Stimulated activated CD4-positive, alpha-beta T cell treated with anti-CD3 and anti-CD28 coated beads, Interleukin-12 subunit alpha, Interleukin-12 subunit beta, amount 100 ng/mL, for 24 hours (primary cell): ENCODE measurements at regions not wholly inside any gene's neighbourhood (a gene's known extent, or its start where the extent isn't known, plus 50 kb on each side); places are given as distances from the start of the nearest gene placed in this dataset.
"Not testable (repeated sequence)": the region's sequence is repeated elsewhere in the genome, so short reads cannot be mapped to it uniquely, and the experiment has no call there.

ENCODE experiments used
- DNase-seq, 2 experiments: peaks; one replicate each; pipeline ENCODE4 v3.0.0-alpha.2; 2020; ENCODE audit warnings: low read depth in 2 of 2

DNA sequence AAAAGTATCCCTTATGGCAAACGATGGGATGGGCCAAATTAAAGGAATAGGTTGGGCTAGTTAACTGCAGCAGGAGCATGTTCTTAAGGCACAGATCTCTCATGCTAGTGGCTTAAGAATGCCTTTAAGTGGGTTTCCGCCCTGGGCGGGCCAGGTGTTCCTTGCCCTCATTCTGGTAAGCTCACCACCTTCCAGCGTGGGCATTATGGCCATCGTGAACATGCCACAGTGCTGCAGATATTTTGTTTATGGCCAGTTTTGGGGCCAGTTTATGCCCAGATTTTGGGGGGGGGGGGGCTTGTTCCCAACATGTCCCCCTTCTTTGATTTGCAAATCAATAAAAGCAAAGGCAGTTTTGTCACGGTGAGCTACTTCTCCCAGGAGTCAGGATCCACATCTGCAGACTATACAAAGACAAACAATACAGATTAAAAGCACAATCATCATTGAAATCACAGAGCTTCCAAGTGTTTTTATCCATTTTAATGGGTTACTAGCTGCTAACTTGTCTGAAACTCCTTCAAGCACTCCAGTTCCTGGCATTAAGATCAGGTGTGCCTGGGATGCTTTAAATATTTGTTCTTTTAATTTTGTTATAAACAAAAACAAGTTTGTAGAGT is 563.3 kb upstream of the MBL2 start:
- not testable (repeated sequence) for DNase-seq

DNA sequence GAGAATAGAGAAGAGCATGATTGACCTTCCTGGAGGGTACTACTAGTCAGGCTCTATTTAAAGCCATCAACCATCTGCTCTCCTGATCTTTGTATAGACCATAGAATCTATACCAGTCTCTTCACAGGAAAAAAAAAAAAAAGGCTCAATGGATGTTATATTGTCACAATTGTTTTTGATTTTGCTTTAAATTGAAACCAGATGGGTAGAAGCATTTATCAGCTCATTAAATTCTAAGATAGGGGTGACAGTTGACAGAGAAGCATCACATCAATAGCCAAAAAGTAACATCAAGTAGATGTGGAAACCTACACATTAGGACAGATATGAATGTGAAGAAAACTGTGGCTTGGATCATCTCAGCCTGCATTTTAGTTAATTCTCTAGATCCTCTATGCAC is 558.9 kb upstream of the MBL2 start:
- DNase-seq: no peak

DNA sequence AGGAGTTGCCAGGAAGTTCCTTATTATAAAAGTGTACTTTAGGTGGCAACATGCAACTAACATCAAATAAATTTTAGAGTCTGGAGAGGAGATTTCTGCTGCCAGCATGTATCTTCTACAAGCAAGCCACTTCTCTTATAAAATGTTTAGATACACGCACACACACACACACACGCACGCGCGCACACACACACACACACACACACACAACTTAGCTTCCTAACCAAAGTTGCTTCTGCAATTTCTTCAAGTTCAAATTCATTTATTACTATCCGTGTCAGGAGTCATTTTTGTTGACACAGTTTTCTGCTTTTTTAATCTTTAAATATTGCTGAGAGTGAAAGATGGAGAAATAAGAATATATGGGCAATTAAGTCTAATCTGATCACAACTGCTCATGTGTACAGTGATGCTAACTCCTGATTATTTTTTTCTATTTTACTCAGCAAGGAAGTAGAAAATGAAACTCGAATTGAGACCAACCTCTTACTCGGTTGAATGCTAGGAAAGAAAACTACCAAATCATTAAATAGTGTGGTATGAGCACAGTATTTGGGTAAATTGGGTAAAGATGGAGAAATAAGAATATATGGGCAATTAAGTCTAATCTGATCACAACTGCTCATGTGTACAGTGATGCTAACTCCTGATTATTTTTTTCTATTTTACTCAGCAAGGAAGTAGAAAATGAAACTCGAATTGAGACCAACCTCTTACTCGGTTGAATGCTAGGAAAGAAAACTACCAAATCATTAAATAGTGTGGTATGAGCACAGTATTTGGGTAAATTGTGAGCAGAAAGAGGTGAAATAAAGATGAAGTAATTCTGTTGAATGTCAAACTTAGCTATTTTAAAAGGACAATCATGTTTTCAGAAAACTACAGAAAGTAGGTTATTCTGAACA is 554.1 kb upstream of the MBL2 start:
- DNase-seq: not testable (repeated sequence)

DNA sequence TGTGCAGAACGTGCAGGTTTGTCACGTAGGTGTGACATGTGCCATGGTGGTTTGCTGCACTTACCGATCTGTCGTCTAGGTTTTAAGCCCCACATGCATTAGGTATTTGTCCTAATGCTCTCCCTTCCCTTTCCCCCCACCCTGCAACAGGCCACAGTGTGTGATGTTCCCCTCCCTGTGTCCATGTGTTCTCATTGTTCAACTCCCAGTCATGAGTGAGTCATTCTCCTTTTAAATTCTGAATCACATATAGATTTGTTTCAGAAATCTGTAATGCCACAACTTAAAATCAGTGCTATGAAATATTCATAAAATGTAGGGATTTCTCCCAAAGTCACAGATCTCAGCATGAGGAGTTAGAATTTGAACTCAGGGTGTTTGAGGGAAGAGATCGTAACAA is 552.5 kb upstream of the MBL2 start:
- DNase-seq: no peak

DNA sequence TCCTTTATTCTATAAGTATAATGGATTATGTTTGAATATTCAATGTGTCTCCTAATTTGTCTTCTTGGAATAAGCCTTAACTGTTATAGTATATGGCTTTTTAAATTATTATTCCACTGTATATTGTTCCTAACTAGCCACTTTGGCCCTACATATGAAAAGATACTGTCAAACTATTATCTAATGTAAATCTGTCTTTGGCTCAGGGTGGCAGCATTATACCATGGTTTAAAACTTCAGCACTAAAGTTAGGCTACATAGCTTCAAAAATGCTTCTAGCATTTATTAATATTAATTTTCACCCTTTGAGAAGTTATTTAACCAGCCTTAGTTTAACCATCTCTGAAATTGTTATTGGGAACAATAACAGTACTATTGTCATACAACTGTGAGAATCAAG is 543.1 kb upstream of the MBL2 start:
- DNase-seq: no peak

DNA sequence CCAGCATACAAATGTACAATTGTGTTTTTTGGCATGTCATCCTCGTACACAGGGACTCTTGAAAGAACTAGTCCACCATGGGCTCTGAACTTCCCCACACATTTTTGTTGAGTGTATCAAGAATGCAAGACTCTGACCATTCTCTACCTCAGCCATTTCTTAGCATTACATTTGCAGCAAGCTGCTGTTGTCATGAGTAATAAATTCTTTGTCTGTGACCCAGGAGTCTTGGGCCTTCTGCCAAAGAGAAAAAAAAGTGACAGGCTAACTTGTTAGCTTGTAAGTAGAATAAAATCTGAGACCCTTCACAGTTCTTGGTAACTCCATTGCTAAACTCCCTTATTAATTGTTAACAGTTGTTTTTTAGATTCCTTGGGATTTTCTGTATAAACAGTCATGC is 542.3 kb upstream of the MBL2 start:
- DNase-seq: no peak

DNA sequence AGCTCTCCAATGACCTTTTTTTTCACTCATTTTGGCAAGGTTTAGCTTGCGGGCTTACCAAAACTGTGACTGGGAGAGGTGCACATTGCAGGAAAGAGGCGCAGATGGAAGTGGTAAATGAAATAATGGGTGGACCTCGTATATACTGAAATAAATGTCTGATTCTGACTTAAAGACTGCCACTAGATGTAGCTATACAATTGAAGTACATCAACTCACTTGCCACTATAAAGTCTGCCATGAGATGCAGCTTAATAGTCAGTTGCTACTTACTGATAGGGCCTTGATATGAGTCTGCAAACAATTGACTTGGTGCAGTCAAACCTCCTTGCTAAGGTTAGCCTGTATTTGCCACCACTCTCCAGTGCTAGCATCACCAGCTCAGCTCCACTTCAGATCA is 525.9 kb upstream of the MBL2 start:
- DNase-seq: no peak

DNA sequence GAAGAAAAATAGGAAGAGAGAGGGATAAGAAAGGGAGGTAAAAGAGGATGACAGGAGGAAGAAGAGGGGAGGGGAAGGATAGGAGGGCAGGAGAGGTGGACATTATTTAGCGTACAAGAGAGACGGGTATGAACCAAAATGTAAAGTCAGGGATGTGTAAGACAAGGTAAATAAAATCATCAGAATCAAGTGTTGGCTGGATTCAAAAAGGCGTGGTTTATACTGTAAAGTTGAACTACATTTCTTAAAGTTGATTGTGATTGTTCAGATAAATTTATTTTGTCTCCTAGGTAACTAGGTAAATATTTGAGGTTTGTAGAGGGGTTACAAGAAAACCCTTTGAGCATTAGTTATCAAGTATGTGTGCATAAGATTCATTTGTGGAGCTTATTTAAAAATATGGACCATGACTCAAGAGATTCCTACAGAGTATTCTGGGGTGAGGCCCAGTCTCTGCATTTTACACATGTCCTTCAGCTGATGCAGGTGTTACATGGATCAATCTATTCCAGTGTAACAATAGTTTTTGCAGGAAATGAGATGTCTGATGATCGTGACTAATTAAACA is 512.1 kb upstream of the MBL2 start:
- no peak for DNase-seq

DNA sequence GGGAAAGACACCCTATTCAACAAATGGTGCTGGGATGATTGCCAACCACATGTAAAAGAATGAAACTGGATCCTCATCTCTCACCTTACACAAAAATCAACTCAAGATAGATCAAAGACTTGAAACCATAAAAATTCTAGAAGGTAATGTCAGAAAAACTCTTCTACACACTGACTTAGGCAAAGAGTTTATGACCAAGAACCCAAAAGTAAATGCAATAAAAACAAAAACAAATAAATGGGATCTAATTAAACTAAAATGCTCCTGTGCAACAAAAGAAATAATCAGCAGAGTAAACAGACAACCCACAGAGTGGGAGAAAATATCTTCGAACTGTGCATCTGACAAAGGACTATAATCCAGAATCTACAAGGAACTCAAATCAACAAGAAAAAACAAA is 504.2 kb upstream of the MBL2 start:
- no peak for DNase-seq

DNA sequence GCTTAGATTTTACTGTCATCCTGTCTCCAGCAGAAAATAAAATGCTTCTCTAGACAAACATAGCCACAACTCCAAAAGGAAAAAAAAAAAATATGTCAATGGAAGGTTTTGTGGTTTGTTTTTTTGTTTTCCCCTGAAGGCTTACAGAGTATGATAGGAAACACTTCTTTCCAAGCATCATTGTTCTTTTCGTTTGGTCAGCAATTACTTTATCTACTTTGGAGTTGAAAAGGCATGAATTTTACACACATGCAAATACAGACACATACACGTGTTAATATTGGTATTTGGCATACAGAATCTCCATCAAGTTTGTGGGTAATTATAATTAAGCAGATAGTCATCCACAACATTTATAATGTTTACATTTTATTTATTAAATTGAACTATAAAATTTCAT is 496.9 kb upstream of the MBL2 start:
- no peak for DNase-seq

DNA sequence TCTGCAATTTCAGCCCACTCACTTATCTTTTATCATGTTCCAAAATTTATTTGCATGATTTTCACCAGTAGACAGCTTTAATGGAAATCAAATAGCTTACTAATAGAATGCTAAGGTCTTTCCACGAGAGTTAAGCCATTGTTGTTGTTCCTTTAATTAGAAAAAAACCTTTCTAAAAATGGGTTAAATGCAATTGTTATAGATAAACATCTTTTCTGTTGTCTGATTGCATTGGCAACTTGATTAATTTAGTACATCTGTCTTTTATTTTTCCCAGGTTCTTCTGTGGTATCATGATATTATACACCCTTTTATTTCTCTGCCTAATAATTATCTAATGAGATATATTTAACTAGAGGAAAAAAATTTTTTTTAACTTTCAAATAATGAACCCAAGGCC is 487.6 kb upstream of the MBL2 start:
- DNase-seq: no peak

DNA sequence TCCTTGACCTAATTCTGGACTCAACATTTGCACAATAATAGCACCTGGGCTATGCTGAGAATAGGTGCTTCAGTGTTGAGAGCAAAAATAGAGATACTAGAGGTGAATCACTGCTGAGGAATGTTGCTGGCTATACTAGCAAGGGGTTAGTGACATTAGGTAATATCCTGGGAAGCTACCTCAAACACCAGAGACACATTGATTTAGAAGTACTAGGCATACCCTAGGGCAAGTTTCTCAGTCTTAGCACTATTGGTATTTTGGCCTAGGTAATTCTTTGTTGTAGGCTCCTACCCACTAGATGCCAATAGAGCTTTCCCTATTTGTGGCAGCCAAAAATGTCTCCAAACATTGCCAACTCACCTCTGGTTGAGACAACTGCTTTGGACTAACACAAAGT is 484.0 kb upstream of the MBL2 start:
- no peak for DNase-seq

DNA sequence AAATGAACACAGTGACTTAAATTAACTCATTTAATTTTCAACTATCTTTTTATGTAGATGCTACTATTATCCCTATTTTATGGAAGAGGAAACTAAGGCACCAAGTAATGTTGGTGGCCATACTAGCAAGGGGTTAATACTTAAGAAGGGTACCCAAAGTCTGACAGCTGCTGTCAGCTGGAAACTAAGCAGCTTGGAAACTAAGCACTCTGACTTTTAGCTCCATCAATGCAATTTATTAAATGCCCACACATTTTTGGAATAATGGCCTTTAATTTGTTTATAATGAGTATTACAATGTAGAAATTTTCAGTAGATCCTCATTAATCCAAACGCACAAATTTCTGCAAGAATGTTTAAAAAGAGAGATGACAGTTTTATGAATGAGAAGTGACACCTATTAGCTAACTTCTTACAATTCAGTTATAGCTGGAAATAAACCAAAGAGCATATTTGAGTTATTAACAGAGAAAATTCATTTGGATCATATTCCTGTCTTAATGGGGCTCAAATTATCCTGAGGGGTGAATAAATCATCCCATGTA is 483.1 kb upstream of the MBL2 start:
- no peak for DNase-seq

DNA sequence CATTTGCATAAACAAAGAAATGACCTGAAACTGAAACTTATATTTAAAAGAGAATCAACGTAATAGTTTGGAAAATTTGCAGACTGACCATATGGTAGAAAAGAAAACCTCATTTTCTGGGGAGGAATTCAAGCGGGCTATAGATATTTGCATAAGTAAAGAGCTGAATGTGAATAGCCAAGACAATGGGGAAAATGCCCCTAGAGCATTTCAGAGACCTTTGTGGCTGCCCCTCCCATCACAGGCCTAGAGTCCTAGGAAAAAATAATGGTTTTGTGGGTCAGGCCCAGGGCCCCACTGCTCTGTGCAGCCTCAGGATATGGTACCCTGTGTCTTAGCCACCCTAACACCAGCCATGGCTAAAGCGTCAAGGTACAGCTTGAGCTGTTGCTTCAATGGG is 480.6 kb upstream of the MBL2 start:
- DNase-seq: no peak

DNA sequence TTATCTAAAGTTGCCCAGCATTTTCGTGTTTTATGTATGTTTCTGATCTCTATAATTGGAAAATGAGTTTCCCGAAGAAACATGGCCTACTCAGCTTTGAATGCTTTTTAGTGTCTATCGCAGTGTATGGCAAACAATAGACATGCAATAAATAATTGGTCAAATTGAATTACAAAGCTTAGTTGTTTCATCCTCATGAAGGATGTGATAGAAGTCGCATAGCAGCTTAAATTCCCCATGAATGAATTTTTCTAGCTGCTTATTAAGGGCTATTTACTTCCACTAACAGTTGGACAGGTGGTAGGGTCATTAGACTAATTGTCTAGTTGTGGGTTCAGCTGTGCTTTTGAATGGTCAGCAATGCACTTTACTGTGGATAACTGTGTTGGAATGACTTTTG is 467.3 kb upstream of the MBL2 start:
- no peak for DNase-seq

DNA sequence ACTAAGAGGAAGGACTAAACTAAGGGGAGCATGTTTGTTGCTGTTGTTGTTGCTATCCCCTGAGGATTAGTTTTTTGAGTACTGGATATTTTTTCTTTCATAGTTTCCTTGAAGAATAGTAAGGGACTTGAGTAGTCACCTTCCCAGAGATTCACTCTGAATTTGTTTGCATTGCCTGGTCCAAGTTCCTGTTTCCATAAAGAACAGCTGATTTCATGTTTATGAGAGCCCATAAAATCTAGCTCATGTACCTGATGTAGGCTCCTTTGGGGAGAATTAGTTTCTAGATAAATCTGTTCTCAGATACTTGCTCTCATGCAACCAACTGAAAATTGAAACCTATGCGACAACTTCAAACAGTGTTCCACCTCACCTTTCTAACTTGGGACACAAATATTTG is 464.4 kb upstream of the MBL2 start:
- DNase-seq: no peak

DNA sequence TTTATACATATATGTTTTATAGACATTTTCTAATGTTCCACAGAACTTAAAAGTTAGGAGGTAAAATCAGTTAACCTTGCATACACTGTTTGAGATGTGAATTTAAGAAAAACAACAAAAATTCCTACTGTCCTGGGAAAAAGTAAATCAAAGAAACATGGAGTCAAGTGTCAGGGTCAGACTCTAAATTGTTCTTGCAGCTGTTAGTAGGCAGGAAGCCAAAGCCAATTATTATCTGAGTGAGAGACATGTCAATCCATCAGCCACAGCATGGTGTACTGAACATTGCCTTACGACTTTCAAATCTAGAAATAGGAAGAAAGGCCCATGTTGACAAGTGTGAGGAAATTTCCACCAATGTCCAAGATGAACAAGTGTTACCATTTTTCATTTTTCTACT is 461.2 kb upstream of the MBL2 start:
- DNase-seq: no peak

DNA sequence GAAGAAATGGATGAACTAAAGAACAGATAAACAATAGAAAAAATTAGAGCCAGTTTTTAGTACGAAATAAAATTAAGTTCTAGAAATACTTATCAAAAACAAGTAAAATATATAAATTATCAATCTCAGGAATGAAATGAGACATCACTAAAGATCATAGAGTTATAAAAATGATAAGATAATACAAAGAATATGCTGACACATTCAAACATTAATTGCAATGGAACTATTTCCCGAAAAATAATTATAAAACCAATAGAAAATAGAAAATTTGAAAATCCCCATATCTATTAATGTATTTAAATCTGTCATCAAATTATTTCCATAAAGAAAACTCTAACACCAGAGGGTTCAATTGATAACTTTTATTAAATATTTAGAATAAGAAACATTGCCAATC is 458.1 kb upstream of the MBL2 start:
- DNase-seq: no peak

DNA sequence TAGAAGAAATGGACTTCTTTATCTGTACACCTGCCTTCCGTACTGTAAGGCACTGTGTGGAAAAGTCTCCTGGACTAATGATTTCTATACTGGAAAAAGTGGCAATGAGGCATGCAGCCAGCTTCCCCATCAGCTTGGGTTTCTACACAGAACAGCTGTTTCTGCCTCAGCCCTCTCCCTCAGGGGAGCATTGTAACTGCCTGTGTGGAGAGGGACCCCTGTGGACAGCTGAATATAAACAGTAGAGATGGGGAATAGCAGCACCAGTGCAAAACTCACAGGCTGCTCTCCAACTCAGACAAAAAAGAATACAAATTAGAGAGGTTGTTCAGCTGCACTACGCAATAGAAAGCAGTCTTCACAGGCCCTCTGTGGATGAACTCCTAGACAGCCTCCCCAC is 451.3 kb upstream of the MBL2 start:
- no peak for DNase-seq

DNA sequence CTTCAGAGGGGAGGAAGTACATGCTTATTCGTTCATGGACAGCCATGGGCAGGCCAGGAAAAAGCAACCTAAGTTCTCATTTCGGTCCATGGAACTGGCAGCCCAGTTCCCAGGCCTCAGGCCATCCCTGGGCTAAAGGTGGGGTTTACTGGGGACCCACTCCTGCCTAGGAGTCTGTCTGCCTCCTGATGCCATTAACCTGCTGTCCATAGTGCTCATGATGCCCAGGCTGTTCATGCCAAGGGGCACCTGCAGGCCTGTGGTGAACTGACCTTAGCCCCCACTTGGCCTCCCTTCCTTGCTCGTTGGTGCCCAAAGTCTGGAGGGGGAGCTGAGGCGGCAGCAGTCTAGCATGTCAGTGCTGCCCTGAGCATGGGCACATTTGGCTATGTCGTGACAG is 450.2 kb upstream of the MBL2 start:
- DNase-seq: no peak

DNA sequence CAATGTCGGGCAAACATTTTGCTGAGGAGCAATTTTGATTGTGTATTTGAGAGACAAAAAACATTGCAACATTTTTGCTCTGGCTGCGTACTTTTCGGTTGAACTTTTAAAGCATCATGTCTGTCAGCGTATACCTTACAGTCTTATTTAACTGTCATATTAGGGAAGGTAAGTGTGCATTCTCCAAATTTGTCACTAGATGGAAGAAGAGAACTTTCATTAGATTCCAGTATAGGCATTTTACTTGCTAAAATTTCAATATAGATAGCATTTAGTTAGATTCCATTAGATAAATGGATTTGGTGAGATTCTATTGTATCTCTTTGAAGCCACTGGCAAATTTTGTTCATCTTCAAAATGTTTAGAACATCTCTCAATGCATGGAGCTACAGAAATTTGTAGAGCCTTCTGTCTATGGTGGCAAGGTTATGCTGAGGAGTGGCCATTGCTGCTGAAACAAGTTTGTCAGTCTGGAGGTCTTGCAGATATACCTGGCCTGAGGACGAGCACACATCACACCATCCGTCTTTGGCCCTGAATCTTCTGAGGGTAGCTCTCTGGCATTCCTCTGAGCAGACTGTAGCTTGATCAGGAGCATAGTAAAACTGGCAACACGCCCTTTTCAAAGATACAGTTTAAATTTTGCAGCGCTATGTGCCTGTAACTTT is 437.5 kb upstream of the MBL2 start:
- DNase-seq: no peak

DNA sequence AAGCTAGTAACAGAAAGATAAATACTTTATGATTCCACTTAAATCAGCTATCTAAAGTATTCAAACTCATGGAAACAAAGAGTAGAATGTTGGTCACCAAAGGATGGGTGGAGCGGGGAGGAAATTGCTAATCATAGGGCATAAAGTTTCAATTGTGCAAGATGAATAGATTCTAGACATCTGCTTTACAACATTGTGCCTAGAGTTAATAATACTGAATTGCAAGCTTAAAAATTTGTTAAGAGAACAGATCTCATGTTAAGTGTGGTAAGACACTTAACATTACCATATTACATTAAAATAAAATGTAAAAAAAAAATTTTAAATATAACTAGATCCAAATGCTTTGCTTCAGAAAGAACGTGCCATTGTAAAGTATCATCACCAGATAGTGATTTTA is 411.1 kb upstream of the MBL2 start:
- no peak for DNase-seq
